ENCODE measurements at regions not wholly inside any gene's neighbourhood (a gene's known extent, or its start where the extent isn't known, plus 50 kb on each side); places are given as distances from the start of the nearest gene placed in this dataset.
"Not testable (repeated sequence)": the region's sequence is repeated elsewhere in the genome, so short reads cannot be mapped to it uniquely, and the experiment has no call there.

GRCh38 chr11:69869311-69869939 lies 50.2 kb upstream of the FGF3 start:
- no peak for DNase-seq

- no peak for DNase-seq
Measured at GRCh38 chr11:69870766-69871165, 51.5 kb upstream of the FGF3 start.

GRCh38 chr11:69873166-69874077 lies 54.2 kb upstream of the FGF3 start:
- DNase-seq = no peak

- no peak for DNase-seq
Measured at GRCh38 chr11:69874178-69874983, 55.2 kb upstream of the FGF3 start.

- DNase-seq = no peak
Measured at GRCh38 chr11:69874984-69875624, 55.9 kb upstream of the FGF3 start.

- DNase-seq = no peak
Measured at GRCh38 chr11:69876013-69876412, 56.8 kb upstream of the FGF3 start.

GRCh38 chr11:69877235-69877634 lies 58.0 kb upstream of the FGF3 start:
- DNase-seq = no peak

GRCh38 chr11:69877704-69878103 lies 58.5 kb upstream of the FGF3 start:
- not testable (repeated sequence) for DNase-seq

GRCh38 chr11:69878144-69878883 lies 59.1 kb upstream of the FGF3 start:
- DNase-seq = no peak

- no peak for DNase-seq
Measured at GRCh38 chr11:69878927-69879728, 59.9 kb upstream of the FGF3 start.

GRCh38 chr11:69879729-69880005 lies 60.5 kb upstream of the FGF3 start:
- DNase-seq = no peak

GRCh38 chr11:69880041-69880825 lies 61.0 kb upstream of the FGF3 start:
- no peak for DNase-seq

GRCh38 chr11:69880826-69881445 lies 61.7 kb upstream of the FGF3 start:
- DNase-seq = no peak

GRCh38 chr11:69881467-69882269 lies 62.5 kb upstream of the FGF3 start:
- no peak for DNase-seq

- DNase-seq = no peak
Measured at GRCh38 chr11:69882270-69882608, 63.0 kb upstream of the FGF3 start.

GRCh38 chr11:69883292-69884255 lies 64.4 kb upstream of the FGF3 start:
- no peak for DNase-seq

GRCh38 chr11:69884286-69884685 lies 65.1 kb upstream of the FGF3 start:
- DNase-seq = no peak

- no peak for DNase-seq
Measured at GRCh38 chr11:69884751-69885150, 65.5 kb upstream of the FGF3 start.

Data from stimulated activated CD4-positive, alpha-beta T cell treated with anti-CD3 and anti-CD28 coated beads, Interleukin-4, amount 100 ng/mL, for 4 hours (primary cell).